ENCODE measurements at regions not wholly inside any gene's neighbourhood (a gene's known extent, or its start where the extent isn't known, plus 50 kb on each side); places are given as distances from the start of the nearest gene placed in this dataset.

DNA sequence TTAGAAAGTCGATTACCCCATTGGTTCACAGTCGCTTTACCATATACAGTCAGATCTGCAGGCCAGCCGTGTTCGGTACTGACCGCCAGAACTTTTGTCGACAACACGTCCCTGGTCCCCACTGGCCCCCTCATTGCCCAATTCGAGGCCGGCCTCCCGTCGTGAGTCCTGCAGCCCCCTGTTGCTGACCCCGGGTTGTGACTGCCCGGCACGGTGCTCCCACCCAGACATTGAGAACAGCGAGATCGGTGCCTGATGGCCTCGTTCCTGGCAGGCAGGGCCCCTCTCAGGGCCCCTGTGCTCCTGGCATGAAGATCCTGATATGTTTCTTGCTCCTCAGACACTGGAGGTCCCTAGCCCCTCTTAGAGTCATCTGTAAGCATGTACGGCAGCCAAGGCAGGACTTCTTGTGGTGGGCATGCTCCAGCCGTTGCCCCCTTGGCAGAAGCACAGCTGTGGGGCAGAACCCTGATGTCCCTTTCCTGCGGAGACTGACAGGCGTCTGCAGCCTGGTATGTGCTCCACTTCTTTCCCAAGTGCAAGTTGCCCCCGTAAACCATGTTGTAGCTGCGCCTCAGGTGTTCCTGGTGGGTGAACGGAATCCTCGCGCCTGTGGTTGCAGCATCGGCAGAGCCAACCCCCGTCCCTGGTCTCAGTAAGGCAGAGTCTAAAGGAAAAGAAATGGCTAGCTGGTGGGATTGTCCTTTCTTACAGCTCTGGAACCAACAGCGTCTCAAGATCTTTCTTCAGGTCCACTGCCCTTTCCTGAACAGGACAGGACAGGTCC is 123.2 kb upstream of the SPACA7 start:
- Histone ChIP-seq H3K27me3 (peaks cover 87% of the 10 kb centered on the region), H3K4me1 (no peaks in the 10 kb centered on the region), H3K9me3 (no peaks in the 10 kb centered on the region), H3K36me3 (no peaks in the 10 kb centered on the region), H3K4me3 (ENCODE audit: low read depth, low read length) (no peak overlapping the region)
- no peak for DNase-seq
- TF ChIP-seq, protein P1, sequence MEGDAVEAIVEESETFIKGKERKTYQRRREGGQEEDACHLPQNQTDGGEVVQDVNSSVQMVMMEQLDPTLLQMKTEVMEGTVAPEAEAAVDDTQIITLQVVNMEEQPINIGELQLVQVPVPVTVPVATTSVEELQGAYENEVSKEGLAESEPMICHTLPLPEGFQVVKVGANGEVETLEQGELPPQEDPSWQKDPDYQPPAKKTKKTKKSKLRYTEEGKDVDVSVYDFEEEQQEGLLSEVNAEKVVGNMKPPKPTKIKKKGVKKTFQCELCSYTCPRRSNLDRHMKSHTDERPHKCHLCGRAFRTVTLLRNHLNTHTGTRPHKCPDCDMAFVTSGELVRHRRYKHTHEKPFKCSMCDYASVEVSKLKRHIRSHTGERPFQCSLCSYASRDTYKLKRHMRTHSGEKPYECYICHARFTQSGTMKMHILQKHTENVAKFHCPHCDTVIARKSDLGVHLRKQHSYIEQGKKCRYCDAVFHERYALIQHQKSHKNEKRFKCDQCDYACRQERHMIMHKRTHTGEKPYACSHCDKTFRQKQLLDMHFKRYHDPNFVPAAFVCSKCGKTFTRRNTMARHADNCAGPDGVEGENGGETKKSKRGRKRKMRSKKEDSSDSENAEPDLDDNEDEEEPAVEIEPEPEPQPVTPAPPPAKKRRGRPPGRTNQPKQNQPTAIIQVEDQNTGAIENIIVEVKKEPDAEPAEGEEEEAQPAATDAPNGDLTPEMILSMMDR (IDR thresholded peaks at IDR 0.05; ENCODE audit: low read depth, low read length), result no peak

DNA sequence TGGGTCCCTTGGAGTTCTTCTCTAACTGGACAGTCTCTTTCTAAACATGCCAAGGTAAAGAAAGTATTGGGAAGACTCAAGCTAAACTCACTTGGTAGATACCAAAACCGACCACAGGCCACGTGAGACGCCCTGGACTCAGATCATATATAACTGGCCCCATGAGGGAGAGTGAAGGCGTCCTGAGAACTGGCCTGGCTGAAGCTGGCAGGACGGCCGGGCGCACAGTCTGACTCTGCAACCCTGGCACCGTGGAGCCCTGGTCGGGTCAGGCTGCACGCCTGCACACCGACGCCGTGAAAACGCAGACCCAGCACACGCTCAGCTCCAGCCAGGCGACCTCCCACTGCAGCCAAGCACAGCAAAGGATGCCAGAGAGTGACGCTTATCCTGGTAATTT is 122.5 kb upstream of the SPACA7 start:
- no peak for DNase-seq
- H3K36me3 ChIP-seq, result no peaks in the 10 kb centered on the region
- no peak overlapping the region for H3K4me3 ChIP-seq (ENCODE audit: low read depth, low read length)
- TF ChIP-seq, protein P1 (IDR thresholded peaks at IDR 0.05; ENCODE audit: low read depth, low read length), result no peak
- H3K9me3 ChIP-seq, result no peaks in the 10 kb centered on the region
- peaks cover 86% of the 10 kb centered on the region for H3K27me3 ChIP-seq
- H3K4me1 ChIP-seq, result no peaks in the 10 kb centered on the region

DNA sequence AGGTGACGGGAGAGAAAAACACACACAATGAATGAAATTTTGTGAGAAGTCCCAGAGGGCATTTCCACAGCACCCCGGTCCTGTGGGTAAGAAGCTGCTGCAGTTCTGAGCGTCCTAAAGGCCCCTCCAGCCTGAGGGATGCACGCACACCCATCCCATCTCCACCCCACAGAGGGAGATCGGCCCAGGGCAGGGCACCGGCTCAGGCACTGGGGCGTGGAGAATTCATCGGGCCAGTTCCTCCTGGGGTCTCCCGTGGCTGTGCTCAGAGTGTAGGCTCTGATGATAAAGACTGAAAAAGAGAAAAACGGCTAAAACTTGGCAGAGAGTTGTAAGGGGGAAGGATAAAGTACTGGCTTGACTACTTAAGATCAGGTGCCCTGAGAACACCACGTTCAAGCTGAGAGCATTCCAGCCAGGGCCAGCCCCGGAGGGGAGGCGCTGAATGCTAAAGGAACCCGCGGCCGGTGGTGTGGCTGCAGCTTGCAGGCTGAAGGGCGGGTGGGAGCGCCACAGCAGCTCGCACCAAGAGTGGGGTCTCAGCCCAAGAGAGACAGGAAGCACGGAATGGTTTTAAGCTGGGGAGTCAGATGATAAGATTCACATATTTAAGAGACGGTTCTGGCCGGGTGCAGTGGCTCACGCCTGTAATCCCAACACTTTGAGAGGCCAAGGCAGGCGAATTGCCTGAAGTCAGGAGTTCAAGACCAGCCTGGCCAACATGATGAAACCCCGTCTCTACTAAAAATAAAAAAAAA is 121.9 kb upstream of the SPACA7 start:
- no peak for DNase-seq
- TF ChIP-seq, protein P1 (IDR thresholded peaks at IDR 0.05; ENCODE audit: low read depth, low read length), result no peak
- Histone ChIP-seq H3K9me3 (no peaks in the 10 kb centered on the region), H3K4me3 (ENCODE audit: low read depth, low read length) (no peak overlapping the region), H3K4me1 (no peaks in the 10 kb centered on the region), H3K36me3 (no peaks in the 10 kb centered on the region), H3K27me3 (peaks cover 91% of the 10 kb centered on the region)

DNA sequence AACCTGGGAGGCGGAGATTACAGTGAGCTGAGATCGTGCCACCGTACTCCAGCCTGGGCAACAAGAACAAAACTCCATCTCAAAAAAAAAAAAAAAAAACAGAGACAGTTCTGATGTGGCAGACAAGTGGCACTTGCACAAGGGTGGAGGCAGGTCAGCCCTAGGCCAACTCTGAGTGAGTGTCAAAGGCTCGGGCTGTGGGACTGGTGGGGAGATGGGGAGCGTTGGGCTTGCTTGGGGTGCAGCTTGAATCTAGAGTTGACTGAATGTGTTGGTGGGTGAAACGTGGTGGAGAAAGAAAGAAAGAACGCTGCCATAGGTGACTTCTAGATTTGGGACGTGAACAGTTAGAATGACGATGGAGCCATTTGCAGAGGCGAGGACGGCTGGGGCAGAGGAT is 121.3 kb upstream of the SPACA7 start:
- Histone ChIP-seq H3K4me1 (no peaks in the 10 kb centered on the region), H3K9me3 (no peaks in the 10 kb centered on the region), H3K4me3 (ENCODE audit: low read depth, low read length) (no peak overlapping the region), H3K36me3 (no peaks in the 10 kb centered on the region), H3K27me3 (peaks cover 93% of the 10 kb centered on the region)
- TF ChIP-seq, protein P1 (IDR thresholded peaks at IDR 0.05; ENCODE audit: low read depth, low read length), result no peak
- DNase-seq, result no peak

DNA sequence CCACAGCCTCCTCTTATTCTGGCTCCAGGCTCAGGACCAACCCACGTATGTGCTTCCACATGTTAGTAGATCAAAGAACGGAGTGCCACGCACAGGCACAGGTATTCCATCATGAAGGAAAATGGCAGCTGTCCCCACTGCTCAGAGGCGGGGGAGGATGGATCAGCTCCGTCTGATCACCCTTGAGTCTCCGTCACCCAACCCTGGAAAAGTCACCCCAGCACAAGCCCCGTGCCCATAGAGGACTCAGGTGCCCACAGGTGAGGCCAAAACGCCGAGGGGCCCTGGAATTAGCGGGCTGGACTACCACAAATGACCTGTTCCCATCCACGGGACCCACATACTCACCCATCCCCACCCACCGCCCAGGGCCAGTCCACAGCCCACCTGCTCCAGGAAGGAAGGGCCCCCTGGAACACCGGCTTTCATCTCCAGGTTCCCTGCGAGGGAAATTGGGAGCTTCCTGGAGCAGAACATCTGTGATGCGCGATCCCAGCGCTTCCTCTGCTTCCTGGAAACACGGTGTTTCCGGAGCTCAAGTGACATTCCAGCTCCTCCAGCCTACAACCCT is 120.5 kb upstream of the SPACA7 start:
- H3K36me3 ChIP-seq, result no peaks in the 10 kb centered on the region
- H3K27me3 ChIP-seq, result peaks cover 93% of the 10 kb centered on the region
- TF ChIP-seq, protein P1 (IDR thresholded peaks at IDR 0.05; ENCODE audit: low read depth, low read length), result no peak
- no peak overlapping the region for H3K4me3 ChIP-seq (ENCODE audit: low read depth, low read length)
- DNase-seq, result no peak
- H3K9me3 ChIP-seq, result no peaks in the 10 kb centered on the region
- H3K4me1 ChIP-seq, result no peaks in the 10 kb centered on the region
